Inflammatory macrophage treated with lipopolysaccharide for 4 hours (primary cell): ENCODE measurements at regions not wholly inside any gene's neighbourhood (a gene's known extent, or its start where the extent isn't known, plus 50 kb on each side); places are given as distances from the start of the nearest gene placed in this dataset.

ENCODE experiments used
- DNase-seq: peaks from one replicate; pipeline ENCODE4 v3.0.0-alpha.2; 2020

DNA sequence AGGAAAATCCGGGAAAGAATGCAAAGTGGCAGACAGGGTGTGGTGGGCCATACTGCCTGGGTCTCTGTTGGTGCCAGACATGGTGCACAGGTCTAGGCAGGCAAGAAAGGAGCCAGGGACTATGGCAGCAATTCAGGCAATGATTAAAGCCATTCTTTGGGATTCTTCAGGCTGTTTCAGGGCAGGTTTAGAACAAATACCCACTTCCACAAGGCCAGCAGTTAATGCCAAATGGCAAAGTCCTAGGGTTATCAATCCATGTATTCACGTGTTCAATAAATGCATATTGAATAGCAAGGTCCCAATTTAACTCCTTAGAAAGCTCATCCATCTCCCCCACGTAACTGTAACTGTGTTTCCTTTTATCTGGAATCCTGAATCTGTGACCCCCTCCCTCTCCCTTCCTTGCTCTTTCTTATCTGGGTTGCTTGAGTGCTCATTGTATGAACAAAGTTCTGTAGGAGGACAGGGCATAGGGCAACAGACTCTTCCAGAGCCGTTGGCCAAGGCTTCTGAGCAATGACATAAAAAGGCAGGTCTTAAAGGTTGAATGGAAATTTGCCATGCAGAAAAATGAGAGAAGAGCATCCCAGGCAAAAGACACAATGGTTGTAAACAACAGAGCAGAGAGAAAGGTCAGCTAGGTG is 146.8 kb upstream of the KLHL29 start:
- DNase-seq = no peak

- DNase-seq = no peak
Measured at GRCh38 chr2:23239374-23239773, 145.6 kb upstream of the KLHL29 start.

GRCh38 chr2:23241121-23241520 is 143.9 kb upstream of the KLHL29 start:
- no peak for DNase-seq

DNA sequence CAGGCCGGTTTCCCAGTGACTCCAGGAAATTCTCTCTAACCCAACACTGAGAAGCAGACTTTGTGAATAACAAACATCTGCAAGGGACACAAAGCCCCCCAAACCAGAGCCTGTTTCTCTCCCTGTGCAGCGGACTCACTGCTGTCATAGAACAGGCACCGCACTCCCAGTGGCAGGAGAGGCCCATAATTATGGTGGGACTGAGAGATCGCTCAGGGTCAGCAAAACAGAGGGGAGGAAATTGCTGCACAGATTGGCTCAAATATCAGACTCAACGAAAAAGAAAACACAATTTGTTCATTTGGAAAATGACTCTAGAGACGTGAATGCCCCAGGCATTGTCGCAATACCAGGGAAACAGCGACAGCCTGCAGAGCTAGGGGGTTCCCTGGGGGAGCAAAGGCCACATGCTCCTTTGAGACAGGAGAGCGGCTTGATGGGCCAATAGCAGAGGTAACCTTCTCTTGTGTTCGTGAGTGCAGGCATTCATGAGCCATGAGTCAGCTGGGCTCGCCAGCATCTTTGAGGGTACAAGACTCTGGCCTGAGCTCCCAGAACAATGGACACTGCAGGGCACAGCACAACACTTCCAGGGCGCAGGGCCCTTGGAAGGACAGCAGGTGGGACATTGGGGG is 143.3 kb upstream of the KLHL29 start:
- no peak for DNase-seq

GRCh38 chr2:23243073-23243659 is 141.8 kb upstream of the KLHL29 start:
- DNase-seq = no peak

DNA sequence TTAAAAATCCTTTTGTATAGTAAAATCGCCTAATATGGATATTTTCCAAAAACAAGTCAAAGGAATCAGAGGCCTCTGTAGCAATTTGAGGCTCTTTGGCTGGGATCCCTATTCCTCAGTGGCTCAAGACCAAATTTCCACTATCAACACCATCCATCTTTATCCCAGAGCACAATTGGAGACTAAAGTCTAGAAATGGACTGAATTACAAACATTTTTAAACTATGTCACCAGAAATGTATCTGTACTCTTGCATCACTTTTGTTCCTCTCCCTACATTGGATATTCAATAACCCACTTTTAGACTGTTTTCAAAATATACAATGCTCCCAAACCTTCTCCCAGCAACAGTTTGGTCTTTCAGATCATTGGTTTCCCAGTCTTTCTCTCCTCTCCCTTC is 140.4 kb upstream of the KLHL29 start:
- no peak for DNase-seq

DNA sequence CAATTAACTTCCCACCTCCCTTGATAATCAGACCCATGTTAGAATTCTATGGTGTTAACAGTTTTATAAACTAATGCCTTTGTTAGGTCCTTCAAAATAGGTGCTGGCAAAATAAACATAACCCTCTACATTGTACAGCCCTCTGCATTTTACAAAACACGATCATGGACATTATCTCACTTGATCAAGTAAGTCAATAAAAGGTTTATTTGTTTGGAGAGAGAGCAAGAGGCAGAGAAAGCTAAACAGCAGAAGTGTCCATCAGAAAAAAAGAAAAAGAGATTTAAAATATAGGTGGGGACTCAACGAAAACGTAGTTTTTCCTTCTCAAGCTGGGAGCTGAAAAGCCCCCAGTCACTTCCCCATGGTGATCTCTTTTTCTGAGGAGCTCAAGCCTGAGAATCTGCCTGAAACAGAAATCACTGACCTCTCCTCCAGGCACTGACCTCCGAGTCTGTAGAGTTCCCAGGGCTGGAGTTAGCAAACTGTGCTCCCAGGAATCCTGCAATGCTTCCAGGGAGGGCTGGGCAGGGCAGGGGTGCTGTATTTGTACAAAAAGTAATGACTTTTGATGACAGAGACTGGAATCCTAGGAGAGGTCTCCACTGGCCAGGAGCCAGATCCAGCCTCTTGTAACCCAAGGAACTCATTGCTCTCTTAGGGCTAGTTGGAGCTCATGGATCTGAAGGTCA is 137.8 kb upstream of the KLHL29 start:
- DNase-seq = no peak

GRCh38 chr2:23248667-23249066 is 136.3 kb upstream of the KLHL29 start:
- no peak for DNase-seq

DNA sequence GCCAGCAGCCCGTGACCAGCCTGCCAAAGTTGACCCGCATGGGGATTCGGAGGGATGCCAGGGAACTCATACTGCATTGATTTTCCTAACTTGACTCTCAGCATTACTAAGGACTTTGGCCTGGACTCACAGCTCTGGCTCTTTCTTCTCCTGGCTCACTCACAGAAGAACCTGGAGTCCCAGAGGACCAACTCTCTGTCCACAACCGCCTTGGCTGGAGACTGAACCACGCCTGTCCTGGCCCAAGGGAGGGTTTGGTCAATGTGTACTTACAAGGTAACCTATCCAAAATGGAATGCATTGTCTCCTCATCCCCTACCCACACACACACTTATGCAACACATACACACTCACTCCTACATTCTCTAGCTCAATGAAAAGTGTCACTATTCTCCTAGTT is 135.6 kb upstream of the KLHL29 start:
- DNase-seq = no peak

DNA sequence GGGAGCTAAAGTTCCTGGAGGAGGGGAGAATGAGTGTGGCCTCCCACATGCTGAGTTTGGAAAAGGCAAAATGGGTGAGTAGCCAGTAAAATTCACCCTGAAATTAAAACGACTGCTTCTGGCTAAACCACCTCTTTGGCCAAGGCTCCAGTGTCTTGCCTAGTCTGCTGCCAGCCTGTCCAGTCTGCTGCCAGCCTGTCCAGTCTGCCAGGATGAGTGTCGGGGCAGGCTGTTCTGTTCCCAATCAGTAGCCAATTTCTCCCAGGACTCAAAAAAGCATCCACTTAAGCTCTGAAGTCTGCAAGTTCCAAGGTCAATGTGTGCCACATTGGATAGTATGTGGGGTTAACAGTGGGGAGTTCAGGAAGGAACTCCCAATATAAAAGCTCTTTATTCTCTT is 134.6 kb upstream of the KLHL29 start:
- DNase-seq = no peak

DNA sequence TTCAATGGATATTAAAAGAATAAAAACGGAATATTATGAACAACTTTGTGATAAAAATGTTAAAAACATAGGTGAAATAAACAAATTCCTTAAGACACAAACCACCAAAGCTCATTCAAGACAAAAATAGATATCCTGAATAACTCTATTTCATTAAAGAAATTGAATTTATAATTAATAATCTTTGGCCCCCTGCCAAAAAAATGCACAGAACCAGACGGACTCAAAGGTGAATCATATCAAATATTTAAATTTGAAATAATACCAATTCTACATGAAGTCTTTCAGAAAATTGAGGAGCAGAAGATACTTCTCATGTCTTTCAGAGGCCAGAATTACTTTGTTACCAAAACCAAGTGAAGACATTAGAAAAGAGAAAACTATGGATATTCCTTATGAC is 128.3 kb upstream of the KLHL29 start:
- DNase-seq = no peak

DNA sequence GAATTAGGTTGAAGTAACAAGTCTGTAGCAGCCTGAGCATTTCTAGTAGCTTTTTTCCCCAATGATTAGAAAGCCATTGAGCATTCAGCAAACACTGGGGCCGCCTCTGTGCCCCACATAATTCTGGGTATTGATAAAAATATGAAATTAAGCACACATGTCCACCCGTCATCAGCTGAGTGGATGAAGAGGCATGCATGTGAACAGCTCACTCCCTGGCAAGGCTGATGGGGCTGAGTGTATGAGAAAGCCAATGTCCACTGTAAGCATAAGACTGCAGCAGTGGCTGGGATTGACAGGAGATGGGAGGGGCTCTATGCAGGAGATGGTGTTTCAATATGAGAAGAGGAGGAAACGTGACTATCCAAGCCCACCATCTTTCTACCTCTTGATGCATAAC is 124.4 kb upstream of the KLHL29 start:
- no peak for DNase-seq

DNA sequence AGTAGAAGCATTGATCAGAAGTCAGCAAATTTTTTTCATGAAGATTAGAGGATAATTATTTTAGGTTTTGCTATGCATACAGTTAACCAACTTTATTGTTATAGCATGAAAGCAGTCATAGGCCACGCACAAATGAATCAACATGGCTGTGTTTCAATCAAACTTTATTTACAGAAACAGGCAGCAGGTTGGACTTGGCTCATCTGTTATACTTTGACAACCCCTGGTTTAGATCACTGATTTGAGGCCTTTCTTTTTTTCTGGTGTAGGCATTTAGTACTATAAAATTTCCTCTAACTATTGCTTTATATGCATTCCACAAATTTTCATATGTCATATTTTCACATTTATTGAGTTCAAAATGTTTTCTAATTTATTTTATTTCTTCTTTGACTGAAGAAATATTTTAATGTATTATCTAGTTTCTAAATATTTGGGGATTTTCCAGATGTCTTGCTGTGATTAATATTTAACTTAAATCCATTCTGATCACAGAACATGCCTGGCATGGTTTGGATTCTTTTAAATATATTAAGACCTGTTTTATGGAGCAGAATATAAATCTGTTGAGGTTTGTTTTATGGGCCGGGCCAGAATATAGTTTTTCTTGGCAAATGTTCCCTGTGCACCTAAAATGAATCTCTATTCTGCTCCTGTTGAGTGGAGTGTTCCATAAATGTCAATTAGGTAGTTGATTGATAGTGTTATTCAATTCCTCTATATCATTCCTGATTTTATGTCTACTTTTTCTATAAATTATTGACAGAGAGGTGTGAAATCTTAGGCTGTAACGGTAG is 116.3 kb upstream of the KLHL29 start:
- DNase-seq = no peak

DNA sequence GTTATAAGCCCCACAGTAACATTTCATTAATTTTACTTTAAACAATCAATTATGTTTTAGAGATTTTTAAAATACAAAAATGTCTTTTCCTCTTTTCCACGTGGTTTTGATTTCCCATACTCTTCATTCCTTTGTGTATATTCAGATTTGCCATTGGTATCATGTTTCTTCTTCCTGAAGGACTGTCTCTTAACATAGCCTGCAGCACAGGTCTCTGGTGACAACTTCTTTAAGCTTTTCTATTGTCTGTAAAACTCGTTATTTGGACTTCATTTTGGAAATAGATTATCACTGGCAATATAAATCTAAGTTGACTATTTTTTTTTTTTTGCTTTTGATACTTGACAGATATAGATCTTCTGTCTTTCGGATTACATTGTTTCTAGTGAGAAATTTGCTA is 115.2 kb upstream of the KLHL29 start:
- DNase-seq = no peak

DNA sequence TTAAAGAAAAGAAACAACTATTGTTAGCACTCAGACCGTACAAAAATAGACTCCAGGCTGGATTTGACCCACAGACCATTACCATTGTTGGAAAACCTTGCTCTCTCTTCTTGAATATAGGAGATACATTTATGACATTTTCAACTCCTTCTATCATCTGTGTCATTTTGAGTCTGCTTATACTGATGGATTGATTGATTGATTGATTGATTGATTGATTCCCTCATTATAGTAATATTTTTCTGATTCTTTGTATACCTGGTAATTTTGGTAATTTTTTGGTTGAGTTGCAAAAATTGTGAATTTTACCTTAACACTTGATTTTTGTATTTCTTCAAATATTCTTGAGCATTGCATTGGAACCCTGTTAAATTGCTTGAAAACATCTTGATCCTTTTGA is 114.2 kb upstream of the KLHL29 start:
- no peak for DNase-seq

GRCh38 chr2:23271230-23271629 is 113.7 kb upstream of the KLHL29 start:
- no peak for DNase-seq

GRCh38 chr2:23273786-23274185 is 111.2 kb upstream of the KLHL29 start:
- no peak for DNase-seq

DNA sequence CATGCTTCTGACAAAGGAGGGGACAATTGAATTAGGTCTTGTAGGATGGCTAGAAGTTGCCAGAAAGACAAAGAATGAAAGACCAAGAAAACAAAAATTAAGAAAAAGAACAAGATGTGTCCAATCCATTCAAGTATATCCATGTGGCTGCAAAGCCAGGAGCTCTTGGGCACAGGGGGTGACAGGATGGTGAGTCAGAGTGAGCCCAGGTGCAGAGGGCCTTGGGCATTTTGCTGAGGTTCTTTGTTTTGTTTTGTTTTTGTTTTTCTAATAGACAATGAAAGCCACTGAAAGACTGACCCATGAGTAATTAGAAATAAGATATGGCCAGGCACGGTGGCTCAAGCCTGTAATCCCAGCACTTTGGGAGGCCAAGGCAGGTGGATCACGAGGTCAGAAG is 104.6 kb upstream of the KLHL29 start:
- no peak for DNase-seq

GRCh38 chr2:23283653-23284052 is 101.3 kb upstream of the KLHL29 start:
- DNase-seq = no peak

DNA sequence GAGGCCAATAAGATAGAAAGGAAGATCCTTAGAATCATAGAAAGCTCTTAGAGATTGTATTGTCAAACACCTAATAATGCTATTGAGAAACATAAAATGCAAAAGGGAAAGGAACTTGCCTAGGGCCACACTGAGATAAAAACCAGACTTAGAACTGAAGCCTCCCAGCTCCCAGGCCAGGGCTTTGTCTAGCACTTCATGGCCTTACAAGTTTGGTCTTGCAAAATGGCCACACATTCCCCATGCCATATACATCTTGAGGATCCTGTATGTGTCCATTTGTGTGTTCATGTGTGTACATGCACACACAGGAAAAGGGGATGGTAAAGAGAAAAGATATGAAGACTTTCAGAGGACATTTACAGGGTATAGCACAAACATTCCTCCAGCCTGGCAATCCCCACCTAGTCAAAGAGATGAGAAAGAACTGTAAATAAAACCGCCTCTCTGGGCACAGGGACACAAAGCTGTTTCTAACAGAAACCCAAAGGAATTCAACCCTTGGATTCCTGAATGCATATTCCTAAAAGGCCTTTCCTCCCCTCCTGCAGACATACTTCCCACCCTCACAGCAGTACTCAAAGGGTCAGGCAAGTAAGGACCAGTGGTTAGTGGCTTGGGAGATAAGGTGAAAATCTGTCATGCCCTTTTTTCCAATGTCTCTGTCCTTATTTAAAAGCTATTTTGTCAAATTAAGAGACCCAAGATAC is 99.7 kb upstream of the KLHL29 start:
- no peak for DNase-seq

DNA sequence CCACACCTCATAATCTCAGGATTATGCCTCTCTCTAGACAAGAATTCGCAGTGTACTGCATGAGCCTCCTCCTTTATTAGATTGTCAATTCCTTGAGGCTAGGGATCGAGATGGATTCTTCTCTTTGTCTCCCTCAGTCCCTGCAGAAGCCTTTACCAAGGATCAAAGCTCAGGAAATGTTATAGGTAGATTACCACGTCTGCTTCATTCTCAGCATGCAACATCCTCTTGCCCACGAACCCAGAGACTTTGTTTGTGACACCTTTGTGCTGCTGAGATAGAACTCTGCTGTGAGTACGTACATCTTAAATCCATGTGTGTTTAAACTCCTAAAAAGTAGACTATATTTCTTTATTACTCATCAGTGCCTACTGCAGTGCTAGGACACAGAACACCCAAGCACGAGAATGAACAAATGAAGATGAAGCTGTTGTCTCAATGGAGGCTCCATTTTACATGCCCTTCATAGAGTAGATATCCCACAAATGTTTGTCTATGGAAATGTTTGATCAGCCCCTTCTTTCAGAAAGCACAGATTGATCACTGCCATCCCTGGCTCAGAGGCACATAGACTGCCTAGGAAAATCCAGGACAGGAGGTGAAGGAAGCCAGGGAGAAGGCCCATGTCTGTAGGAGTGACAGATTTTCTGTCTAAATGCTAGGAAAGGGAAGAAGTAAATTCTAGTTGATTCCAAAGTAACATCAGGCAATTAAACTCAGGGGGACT is 98.8 kb upstream of the KLHL29 start:
- DNase-seq = no peak
